Ammon's horn (tissue), 1 donor: ENCODE measurements at regions not wholly inside any gene's neighbourhood (a gene's known extent, or its start where the extent isn't known, plus 50 kb on each side); places are given as distances from the start of the nearest gene placed in this dataset.

Experiments used
- DNase-seq: peaks from one replicate; pipeline ENCODE4 v3.0.0-alpha.2; 2016; ENCODE audit warnings: low spot score

- DNase-seq = no peak
Measured at GRCh38 chr3:152959307-152959706, 124.4 kb downstream of the P2RY1 start.

GRCh38 chr3:152960684-152961083 lies 125.8 kb downstream of the P2RY1 start:
- DNase-seq = no peak

GRCh38 chr3:152961323-152961722 lies 126.4 kb downstream of the P2RY1 start:
- DNase-seq = peak; percentile 16

- DNase-seq = no peak
Measured at GRCh38 chr3:152964911-152965609, 130.1 kb downstream of the P2RY1 start.

GRCh38 chr3:152968388-152969024 lies 133.6 kb downstream of the P2RY1 start:
- no peak for DNase-seq

- DNase-seq = no peak
Measured at GRCh38 chr3:152969557-152970300, 134.8 kb downstream of the P2RY1 start.

GRCh38 chr3:152970851-152971250 lies 135.9 kb downstream of the P2RY1 start:
- no peak for DNase-seq

GRCh38 chr3:152971880-152972279 lies 136.9 kb downstream of the P2RY1 start:
- DNase-seq = no peak

GRCh38 chr3:152973575-152973974 lies 138.6 kb downstream of the P2RY1 start:
- no peak for DNase-seq

- no peak for DNase-seq
Measured at GRCh38 chr3:152976239-152976638, 141.3 kb downstream of the P2RY1 start.

GRCh38 chr3:152977366-152977765 lies 142.4 kb downstream of the P2RY1 start:
- no peak for DNase-seq

- no peak for DNase-seq
Measured at GRCh38 chr3:152978152-152978551, 143.2 kb downstream of the P2RY1 start.

- no peak for DNase-seq
Measured at GRCh38 chr3:152997526-152997925, 162.6 kb downstream of the P2RY1 start.

GRCh38 chr3:152998591-152998990 lies 163.4 kb upstream of the RAP2B start:
- no peak for DNase-seq

- no peak for DNase-seq
Measured at GRCh38 chr3:153000325-153000724, 161.7 kb upstream of the RAP2B start.

GRCh38 chr3:153001210-153002078 lies 160.6 kb upstream of the RAP2B start:
- no peak for DNase-seq

GRCh38 chr3:153003441-153003840 lies 158.6 kb upstream of the RAP2B start:
- DNase-seq = no peak

- no peak for DNase-seq
Measured at GRCh38 chr3:153003862-153004261, 158.2 kb upstream of the RAP2B start.

GRCh38 chr3:153008226-153008625 lies 153.8 kb upstream of the RAP2B start:
- DNase-seq = no peak

GRCh38 chr3:153023896-153024295 lies 138.1 kb upstream of the RAP2B start:
- no peak for DNase-seq

GRCh38 chr3:153026026-153026425 lies 136.0 kb upstream of the RAP2B start:
- peak; percentile 47 for DNase-seq

- DNase-seq = peak; percentile 73
Measured at GRCh38 chr3:153028381-153028780, 133.6 kb upstream of the RAP2B start.
